GM23338 (cell line): ENCODE measurements at regions not wholly inside any gene's neighbourhood (a gene's known extent, or its start where the extent isn't known, plus 50 kb on each side); places are given as distances from the start of the nearest gene placed in this dataset.

Experiments
- ATAC-seq: fragments of 200-7000 bp; cut with Tn5 transposase; 3 replicates; pipeline ENCODE4 v1.9.1; 2020
- DNase-seq: peaks from one replicate; pipeline ENCODE4 v3.0.0-alpha.2; 2015; ENCODE audit warnings: low spot score
- H2AFZ ChIP-seq: fragments of 200-600 bp; sonication (generic); 2 replicates; pipeline ENCODE4 v1.8.0; 2016; ENCODE audit warnings: antibody characterized with exemption, mild to moderate bottlenecking, moderate library complexity
- H3F3A ChIP-seq: fragments of 200-600 bp; sonication (generic); replicated peaks from 2 replicates; pipeline ENCODE4 v1.8.0; 2017; ENCODE audit warnings: antibody characterized with exemption, mixed run types, low read depth
- H3K27ac ChIP-seq: fragments of 200-600 bp; sonication (generic); 2 replicates; pipeline ENCODE4 v1.6.1; 2016; ENCODE audit warnings: low read depth
- H3K27me3 ChIP-seq: fragments of 200-600 bp; sonication (generic); 2 replicates; pipeline ENCODE4 v1.8.0; 2016; ENCODE audit warnings: mild to moderate bottlenecking, mixed run types, moderate library complexity; ENCODE audit not compliant: insufficient read depth
- H3K36me3 ChIP-seq: fragments of 200-600 bp; sonication (generic); 2 replicates; pipeline ENCODE4 v1.8.0; 2016; ENCODE audit warnings: mild to moderate bottlenecking; ENCODE audit not compliant: insufficient read depth
- H3K4me1 ChIP-seq: fragments of 200-600 bp; sonication (generic); 2 replicates; pipeline ENCODE4 v1.8.0; 2016; ENCODE audit warnings: mild to moderate bottlenecking, moderate library complexity; ENCODE audit not compliant: insufficient read depth
- H3K4me2 ChIP-seq: fragments of 200-600 bp; sonication (generic); 2 replicates; pipeline ENCODE4 v1.7.1; 2017; ENCODE audit warnings: mixed run types
- H3K4me3 ChIP-seq: fragments of 200-600 bp; sonication (generic); 2 replicates; pipeline ENCODE4 v1.6.1; 2016; ENCODE audit warnings: mixed run types
- H3K79me2 ChIP-seq: fragments of 200-600 bp; sonication (generic); replicated peaks from 2 replicates; pipeline ENCODE4 v1.8.0; 2017; ENCODE audit warnings: mild to moderate bottlenecking; ENCODE audit not compliant: insufficient read depth
- H3K9me2 ChIP-seq: fragments of 200-600 bp; sonication (generic); 2 replicates; pipeline ENCODE4 v1.8.0; 2017; ENCODE audit not compliant: insufficient read depth
- H4K20me1 ChIP-seq: fragments of 200-600 bp; sonication (generic); replicated peaks from 2 replicates; pipeline ENCODE4 v1.8.0; 2017; ENCODE audit warnings: mild to moderate bottlenecking; ENCODE audit not compliant: insufficient read depth
- H3K27ac Mint-ChIP-seq: 2 replicates; pipeline ENCODE4 v1.8.0; 2020; ENCODE audit warnings: inconsistent platforms, mild to moderate bottlenecking, moderate library complexity, mixed read lengths
- H3K27me3 Mint-ChIP-seq: 3 replicates; pipeline ENCODE4 v1.8.0; 2022; ENCODE audit warnings: low read depth, mild to moderate bottlenecking, moderate library complexity, mixed read lengths, inconsistent platforms; ENCODE audit not compliant: insufficient read depth, poor library complexity
- H3K36me3 Mint-ChIP-seq: 3 replicates; pipeline ENCODE4 v1.8.0; 2021; ENCODE audit warnings: low read depth, mild to moderate bottlenecking, inconsistent platforms, moderate library complexity, mixed read lengths
- H3K4me1 Mint-ChIP-seq: 3 replicates; pipeline ENCODE4 v1.8.0; 2020; ENCODE audit warnings: mild to moderate bottlenecking, inconsistent platforms, mixed read lengths
- H3K4me3 Mint-ChIP-seq: 3 replicates; pipeline ENCODE4 v1.8.0; 2021; ENCODE audit warnings: moderate library complexity, mild to moderate bottlenecking, inconsistent platforms, mixed read lengths
- H3K9me3 Mint-ChIP-seq: 3 replicates; pipeline ENCODE4 v1.8.0; 2020; ENCODE audit warnings: moderate library complexity, mild to moderate bottlenecking, inconsistent platforms, mixed read lengths
- CREB1 ChIP-seq: fragments of 250-450 bp; sonication (Bioruptor Pico); IDR thresholded peaks from 2 replicates; pipeline ENCODE4 v1.5.0; 2020; ENCODE audit warnings: low read depth, mild to moderate bottlenecking, moderate library complexity
- EZH2 ChIP-seq: fragments of 200-600 bp; sonication (generic); IDR thresholded peaks from one replicate; pipeline ENCODE4 v1.8.0; 2017; ENCODE audit warnings: antibody characterized with exemption, mild to moderate bottlenecking, low read depth; ENCODE audit not compliant: unreplicated experiment
- EZH2phosphoT487 ChIP-seq: fragments of 200-600 bp; sonication (generic); IDR thresholded peaks from one replicate; pipeline ENCODE4 v1.8.1; 2018; ENCODE audit warnings: antibody characterized with exemption; ENCODE audit not compliant: unreplicated experiment
- JUNB ChIP-seq: IDR thresholded peaks from one replicate; pipeline ENCODE4 v1.6.1; 2016; ENCODE audit warnings: antibody characterized with exemption; ENCODE audit not compliant: unreplicated experiment
- NANOG ChIP-seq: IDR thresholded peaks from 2 replicates; pipeline ENCODE4 v1.6.1; 2016; ENCODE audit warnings: antibody characterized with exemption, borderline replicate concordance
- POLR2AphosphoS5 ChIP-seq: IDR thresholded peaks from 2 replicates; pipeline ENCODE4 v1.6.1; 2016; ENCODE audit warnings: antibody characterized with exemption, low read depth
- STAT1 ChIP-seq: IDR thresholded peaks from one replicate; pipeline ENCODE4 v1.6.1; 2016; ENCODE audit warnings: antibody characterized with exemption; ENCODE audit not compliant: unreplicated experiment
- ZNF114 ChIP-seq: fragments of 250-450 bp; sonication (Bioruptor Pico); IDR thresholded peaks from 2 replicates; pipeline ENCODE4 v1.5.0; 2020; ENCODE audit warnings: mild to moderate bottlenecking, moderate library complexity
- ZNF331 ChIP-seq: fragments of 250-450 bp; sonication (Bioruptor Pico); IDR thresholded peaks from 2 replicates; pipeline ENCODE4 v1.5.0; 2020; ENCODE audit warnings: low read depth, mild to moderate bottlenecking, moderate library complexity
- TF ChIP-seq, protein P1 (sequence below): IDR thresholded peaks from one replicate; pipeline ENCODE4 v1.6.1; 2018; ENCODE audit warnings: antibody characterized with exemption; ENCODE audit not compliant: unreplicated experiment
- TF ChIP-seq, protein P2 (sequence below): fragments of 250-450 bp; sonication (Bioruptor Pico); IDR thresholded peaks from 2 replicates; pipeline ENCODE4 v1.5.0; 2020; ENCODE audit warnings: mild to moderate bottlenecking, moderate library complexity
- TF ChIP-seq, protein P3 (sequence below): IDR thresholded peaks from 2 replicates; pipeline ENCODE4 v1.6.1; 2016; ENCODE audit warnings: antibody characterized with exemption
- TF ChIP-seq, protein P4 (sequence below), 2 experiments: fragments of 200-600 bp in 1 of 2; sonication (generic) in 1 of 2; conservative IDR thresholded peaks; 2 replicates each; pipeline versions ENCODE4 v1.5.1 to v1.6.1; 2016 to 2017; ENCODE audit warnings: antibody characterized with exemption in 2 of 2, low read depth in 2 of 2, mild to moderate bottlenecking in 2 of 2, moderate library complexity in 1 of 2

DNA sequence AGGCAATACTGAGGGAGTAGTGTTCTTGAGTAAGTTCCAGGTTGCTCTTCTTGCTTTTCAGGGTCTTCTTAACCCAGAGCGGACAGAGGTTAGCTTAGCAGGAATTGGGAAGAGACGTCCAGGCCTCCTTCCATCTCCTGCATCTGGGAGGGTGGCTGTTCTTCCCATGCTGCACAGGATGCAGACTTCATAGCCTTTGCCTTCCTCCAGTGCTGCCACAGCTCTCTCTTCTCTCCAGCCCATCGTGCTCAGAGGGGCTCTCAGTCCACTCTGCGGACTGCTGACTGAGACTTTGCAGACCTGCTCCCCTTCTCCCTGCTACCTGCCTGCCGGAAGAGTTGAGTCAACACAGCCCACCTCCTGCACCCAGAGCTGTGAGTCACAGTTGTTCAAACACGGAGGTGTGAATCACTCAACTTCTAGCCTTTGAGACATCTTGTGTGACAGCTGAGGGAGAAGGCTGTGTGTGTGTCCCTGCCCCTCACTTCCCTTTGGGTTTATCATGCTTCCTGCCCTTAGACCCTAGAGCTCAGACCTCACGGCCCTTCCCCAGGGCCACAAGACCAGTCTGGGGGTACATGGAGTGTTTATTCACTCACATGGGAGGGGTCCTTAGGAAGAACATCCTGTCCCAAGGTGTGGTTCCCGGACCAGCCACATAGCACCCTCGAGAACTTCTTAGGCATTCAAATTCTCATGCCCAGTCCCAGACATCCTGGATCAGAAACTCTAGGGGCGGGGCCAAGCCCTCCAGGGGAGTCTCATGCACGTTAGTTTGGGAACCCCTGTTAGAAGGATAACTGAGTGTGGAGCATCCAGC, 158.3 kb upstream of the CACNA1E start:
- no peaks in the 10 kb centered on the region for H3K9me3 Mint-ChIP-seq
- no peaks in the 10 kb centered on the region for H3F3A ChIP-seq
- H4K20me1 ChIP-seq = no peaks in the 10 kb centered on the region
- no peaks in the 10 kb centered on the region; the same call in 2 of the 3 replicates for H3K36me3 Mint-ChIP-seq
- peaks cover 16% of the 10 kb centered on the region for H3K27me3 ChIP-seq
- H3K4me2 ChIP-seq = no peak overlapping the region
- TF ChIP-seq, protein P1, sequence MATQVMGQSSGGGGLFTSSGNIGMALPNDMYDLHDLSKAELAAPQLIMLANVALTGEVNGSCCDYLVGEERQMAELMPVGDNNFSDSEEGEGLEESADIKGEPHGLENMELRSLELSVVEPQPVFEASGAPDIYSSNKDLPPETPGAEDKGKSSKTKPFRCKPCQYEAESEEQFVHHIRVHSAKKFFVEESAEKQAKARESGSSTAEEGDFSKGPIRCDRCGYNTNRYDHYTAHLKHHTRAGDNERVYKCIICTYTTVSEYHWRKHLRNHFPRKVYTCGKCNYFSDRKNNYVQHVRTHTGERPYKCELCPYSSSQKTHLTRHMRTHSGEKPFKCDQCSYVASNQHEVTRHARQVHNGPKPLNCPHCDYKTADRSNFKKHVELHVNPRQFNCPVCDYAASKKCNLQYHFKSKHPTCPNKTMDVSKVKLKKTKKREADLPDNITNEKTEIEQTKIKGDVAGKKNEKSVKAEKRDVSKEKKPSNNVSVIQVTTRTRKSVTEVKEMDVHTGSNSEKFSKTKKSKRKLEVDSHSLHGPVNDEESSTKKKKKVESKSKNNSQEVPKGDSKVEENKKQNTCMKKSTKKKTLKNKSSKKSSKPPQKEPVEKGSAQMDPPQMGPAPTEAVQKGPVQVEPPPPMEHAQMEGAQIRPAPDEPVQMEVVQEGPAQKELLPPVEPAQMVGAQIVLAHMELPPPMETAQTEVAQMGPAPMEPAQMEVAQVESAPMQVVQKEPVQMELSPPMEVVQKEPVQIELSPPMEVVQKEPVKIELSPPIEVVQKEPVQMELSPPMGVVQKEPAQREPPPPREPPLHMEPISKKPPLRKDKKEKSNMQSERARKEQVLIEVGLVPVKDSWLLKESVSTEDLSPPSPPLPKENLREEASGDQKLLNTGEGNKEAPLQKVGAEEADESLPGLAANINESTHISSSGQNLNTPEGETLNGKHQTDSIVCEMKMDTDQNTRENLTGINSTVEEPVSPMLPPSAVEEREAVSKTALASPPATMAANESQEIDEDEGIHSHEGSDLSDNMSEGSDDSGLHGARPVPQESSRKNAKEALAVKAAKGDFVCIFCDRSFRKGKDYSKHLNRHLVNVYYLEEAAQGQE = no peak
- TF ChIP-seq, protein P2, sequence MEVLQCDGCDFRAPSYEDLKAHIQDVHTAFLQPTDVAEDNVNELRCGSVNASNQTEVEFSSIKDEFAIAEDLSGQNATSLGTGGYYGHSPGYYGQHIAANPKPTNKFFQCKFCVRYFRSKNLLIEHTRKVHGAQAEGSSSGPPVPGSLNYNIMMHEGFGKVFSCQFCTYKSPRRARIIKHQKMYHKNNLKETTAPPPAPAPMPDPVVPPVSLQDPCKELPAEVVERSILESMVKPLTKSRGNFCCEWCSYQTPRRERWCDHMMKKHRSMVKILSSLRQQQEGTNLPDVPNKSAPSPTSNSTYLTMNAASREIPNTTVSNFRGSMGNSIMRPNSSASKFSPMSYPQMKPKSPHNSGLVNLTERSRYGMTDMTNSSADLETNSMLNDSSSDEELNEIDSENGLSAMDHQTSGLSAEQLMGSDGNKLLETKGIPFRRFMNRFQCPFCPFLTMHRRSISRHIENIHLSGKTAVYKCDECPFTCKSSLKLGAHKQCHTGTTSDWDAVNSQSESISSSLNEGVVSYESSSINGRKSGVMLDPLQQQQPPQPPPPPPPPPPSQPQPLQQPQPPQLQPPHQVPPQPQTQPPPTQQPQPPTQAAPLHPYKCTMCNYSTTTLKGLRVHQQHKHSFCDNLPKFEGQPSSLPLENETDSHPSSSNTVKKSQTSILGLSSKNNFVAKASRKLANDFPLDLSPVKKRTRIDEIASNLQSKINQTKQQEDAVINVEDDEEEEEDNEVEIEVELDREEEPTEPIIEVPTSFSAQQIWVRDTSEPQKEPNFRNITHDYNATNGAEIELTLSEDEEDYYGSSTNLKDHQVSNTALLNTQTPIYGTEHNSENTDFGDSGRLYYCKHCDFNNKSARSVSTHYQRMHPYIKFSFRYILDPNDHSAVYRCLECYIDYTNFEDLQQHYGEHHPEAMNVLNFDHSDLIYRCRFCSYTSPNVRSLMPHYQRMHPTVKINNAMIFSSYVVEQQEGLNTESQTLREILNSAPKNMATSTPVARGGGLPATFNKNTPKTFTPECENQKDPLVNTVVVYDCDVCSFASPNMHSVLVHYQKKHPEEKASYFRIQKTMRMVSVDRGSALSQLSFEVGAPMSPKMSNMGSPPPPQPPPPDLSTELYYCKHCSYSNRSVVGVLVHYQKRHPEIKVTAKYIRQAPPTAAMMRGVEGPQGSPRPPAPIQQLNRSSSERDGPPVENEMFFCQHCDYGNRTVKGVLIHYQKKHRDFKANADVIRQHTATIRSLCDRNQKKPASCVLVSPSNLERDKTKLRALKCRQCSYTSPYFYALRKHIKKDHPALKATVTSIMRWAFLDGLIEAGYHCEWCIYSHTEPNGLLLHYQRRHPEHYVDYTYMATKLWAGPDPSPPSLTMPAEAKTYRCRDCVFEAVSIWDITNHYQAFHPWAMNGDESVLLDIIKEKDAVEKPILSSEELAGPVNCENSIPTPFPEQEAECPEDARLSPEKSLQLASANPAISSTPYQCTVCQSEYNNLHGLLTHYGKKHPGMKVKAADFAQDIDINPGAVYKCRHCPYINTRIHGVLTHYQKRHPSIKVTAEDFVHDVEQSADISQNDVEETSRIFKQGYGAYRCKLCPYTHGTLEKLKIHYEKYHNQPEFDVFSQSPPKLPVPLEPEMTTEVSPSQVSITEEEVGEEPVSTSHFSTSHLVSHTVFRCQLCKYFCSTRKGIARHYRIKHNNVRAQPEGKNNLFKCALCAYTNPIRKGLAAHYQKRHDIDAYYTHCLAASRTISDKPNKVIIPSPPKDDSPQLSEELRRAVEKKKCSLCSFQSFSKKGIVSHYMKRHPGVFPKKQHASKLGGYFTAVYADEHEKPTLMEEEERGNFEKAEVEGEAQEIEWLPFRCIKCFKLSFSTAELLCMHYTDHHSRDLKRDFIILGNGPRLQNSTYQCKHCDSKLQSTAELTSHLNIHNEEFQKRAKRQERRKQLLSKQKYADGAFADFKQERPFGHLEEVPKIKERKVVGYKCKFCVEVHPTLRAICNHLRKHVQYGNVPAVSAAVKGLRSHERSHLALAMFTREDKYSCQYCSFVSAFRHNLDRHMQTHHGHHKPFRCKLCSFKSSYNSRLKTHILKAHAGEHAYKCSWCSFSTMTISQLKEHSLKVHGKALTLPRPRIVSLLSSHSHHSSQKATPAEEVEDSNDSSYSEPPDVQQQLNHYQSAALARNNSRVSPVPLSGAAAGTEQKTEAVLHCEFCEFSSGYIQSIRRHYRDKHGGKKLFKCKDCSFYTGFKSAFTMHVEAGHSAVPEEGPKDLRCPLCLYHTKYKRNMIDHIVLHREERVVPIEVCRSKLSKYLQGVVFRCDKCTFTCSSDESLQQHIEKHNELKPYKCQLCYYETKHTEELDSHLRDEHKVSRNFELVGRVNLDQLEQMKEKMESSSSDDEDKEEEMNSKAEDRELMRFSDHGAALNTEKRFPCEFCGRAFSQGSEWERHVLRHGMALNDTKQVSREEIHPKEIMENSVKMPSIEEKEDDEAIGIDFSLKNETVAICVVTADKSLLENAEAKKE (CRISPR knock-in tag) = no peak
- TF ChIP-seq, protein P3, sequence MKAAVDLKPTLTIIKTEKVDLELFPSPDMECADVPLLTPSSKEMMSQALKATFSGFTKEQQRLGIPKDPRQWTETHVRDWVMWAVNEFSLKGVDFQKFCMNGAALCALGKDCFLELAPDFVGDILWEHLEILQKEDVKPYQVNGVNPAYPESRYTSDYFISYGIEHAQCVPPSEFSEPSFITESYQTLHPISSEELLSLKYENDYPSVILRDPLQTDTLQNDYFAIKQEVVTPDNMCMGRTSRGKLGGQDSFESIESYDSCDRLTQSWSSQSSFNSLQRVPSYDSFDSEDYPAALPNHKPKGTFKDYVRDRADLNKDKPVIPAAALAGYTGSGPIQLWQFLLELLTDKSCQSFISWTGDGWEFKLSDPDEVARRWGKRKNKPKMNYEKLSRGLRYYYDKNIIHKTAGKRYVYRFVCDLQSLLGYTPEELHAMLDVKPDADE = no peak
- no peak for TF ChIP-seq NANOG
- TF ChIP-seq EZH2phosphoT487 = no peak
- no peak for TF ChIP-seq JUNB
- no peak for TF ChIP-seq CREB1 (CRISPR knock-in tag)
- TF ChIP-seq ZNF331 (CRISPR knock-in tag) = no peak
- TF ChIP-seq STAT1 = no peak
- TF ChIP-seq, protein P4, sequence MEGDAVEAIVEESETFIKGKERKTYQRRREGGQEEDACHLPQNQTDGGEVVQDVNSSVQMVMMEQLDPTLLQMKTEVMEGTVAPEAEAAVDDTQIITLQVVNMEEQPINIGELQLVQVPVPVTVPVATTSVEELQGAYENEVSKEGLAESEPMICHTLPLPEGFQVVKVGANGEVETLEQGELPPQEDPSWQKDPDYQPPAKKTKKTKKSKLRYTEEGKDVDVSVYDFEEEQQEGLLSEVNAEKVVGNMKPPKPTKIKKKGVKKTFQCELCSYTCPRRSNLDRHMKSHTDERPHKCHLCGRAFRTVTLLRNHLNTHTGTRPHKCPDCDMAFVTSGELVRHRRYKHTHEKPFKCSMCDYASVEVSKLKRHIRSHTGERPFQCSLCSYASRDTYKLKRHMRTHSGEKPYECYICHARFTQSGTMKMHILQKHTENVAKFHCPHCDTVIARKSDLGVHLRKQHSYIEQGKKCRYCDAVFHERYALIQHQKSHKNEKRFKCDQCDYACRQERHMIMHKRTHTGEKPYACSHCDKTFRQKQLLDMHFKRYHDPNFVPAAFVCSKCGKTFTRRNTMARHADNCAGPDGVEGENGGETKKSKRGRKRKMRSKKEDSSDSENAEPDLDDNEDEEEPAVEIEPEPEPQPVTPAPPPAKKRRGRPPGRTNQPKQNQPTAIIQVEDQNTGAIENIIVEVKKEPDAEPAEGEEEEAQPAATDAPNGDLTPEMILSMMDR (conservative IDR thresholded peaks at IDR 0.05; ENCODE audit: low read depth in 2 of 2) = no peak
- no peak for TF ChIP-seq ZNF114
- no peak for TF ChIP-seq EZH2
- no peak for TF ChIP-seq POLR2AphosphoS5
- no peak overlapping the region for H3K27ac Mint-ChIP-seq
- DNase-seq (no peak), ATAC-seq (no peak)
- H3K4me3 ChIP-seq = no peak overlapping the region
- H3K36me3 ChIP-seq = no peaks in the 10 kb centered on the region
- H3K79me2 ChIP-seq = no peaks in the 10 kb centered on the region
- peak overlapping the region; percentile 18; the same call in 1 of the 2 replicates for H2AFZ ChIP-seq
- H3K27ac ChIP-seq = no peak overlapping the region
- H3K4me1 ChIP-seq = no peaks in the 10 kb centered on the region
- no peaks in the 10 kb centered on the region; the same call in 1 of the 2 replicates for H3K9me2 ChIP-seq
- H3K4me1 Mint-ChIP-seq = no peaks in the 10 kb centered on the region
- H3K4me3 Mint-ChIP-seq = no peak overlapping the region
- peaks cover 3% of the 10 kb centered on the region for H3K27me3 Mint-ChIP-seq
